ENCODE measurements at regions not wholly inside any gene's neighbourhood (a gene's known extent, or its start where the extent isn't known, plus 50 kb on each side); places are given as distances from the start of the nearest gene placed in this dataset.
"Not testable (repeated sequence)": the region's sequence is repeated elsewhere in the genome, so short reads cannot be mapped to it uniquely, and the experiment has no call there.

GRCh38 chr16:52363082-52363481 is 183.9 kb downstream of the TOX3 start:
- Histone ChIP-seq H3K4me1 (ENCODE audit: control insufficient read depth, insufficient read depth, low read length, poor library complexity, severe bottlenecking) (peaks cover 4% of the 10 kb centered on the region), H3K27ac (ENCODE audit: low read depth, low read length, severe bottlenecking) (no peak overlapping the region), H3K9me3 (ENCODE audit: control insufficient read depth, low read length) (no peaks in the 10 kb centered on the region), H3K36me3 (ENCODE audit: control insufficient read depth, insufficient read depth, low read length) (no peaks in the 10 kb centered on the region), H3K4me3 (ENCODE audit: extremely low read depth, insufficient read depth, low read length, poor library complexity, severe bottlenecking) (no peak overlapping the region)
- WGBS, 2 experiments (ENCODE audit: insufficient coverage in 2 of 2), result no CpG with 5 or more reads among the region's 4 CpGs

- no peaks in the 10 kb centered on the region for H3K4me1 ChIP-seq (ENCODE audit: control insufficient read depth, insufficient read depth, low read length, poor library complexity, severe bottlenecking)
- H3K9me3 ChIP-seq (ENCODE audit: control insufficient read depth, low read length), result no peaks in the 10 kb centered on the region
- 100% methylated on average over 2 of the region's 4 CpGs; no CpG with 5 or more reads in 1 of the 2 experiments for WGBS, 2 experiments (ENCODE audit: insufficient coverage in 2 of 2)
- no peaks in the 10 kb centered on the region for H3K36me3 ChIP-seq (ENCODE audit: control insufficient read depth, insufficient read depth, low read length)
- H3K27ac ChIP-seq (ENCODE audit: low read depth, low read length, severe bottlenecking), result no peak overlapping the region
- H3K4me3 ChIP-seq (ENCODE audit: extremely low read depth, insufficient read depth, low read length, poor library complexity, severe bottlenecking), result no peak overlapping the region
Observed at GRCh38 chr16:52357711-52358110, 189.2 kb downstream of the TOX3 start.

- Histone ChIP-seq H3K27ac (ENCODE audit: low read depth, low read length, severe bottlenecking) (no peak overlapping the region), H3K36me3 (ENCODE audit: control insufficient read depth, insufficient read depth, low read length) (no peaks in the 10 kb centered on the region), H3K9me3 (ENCODE audit: control insufficient read depth, low read length) (no peaks in the 10 kb centered on the region), H3K4me1 (ENCODE audit: control insufficient read depth, insufficient read depth, low read length, poor library complexity, severe bottlenecking) (no peaks in the 10 kb centered on the region), H3K4me3 (ENCODE audit: extremely low read depth, insufficient read depth, low read length, poor library complexity, severe bottlenecking) (no peak overlapping the region)
- WGBS, 2 experiments (ENCODE audit: insufficient coverage in 2 of 2), result 80% methylated on average over 1 of the region's 1 CpG; no CpG with 5 or more reads in 1 of the 2 experiments
Observed at GRCh38 chr16:52353249-52353648, 193.7 kb downstream of the TOX3 start.

GRCh38 chr16:52351451-52351850 is 195.5 kb downstream of the TOX3 start:
- Histone ChIP-seq H3K36me3 (ENCODE audit: control insufficient read depth, insufficient read depth, low read length) (no peaks in the 10 kb centered on the region), H3K4me1 (ENCODE audit: control insufficient read depth, insufficient read depth, low read length, poor library complexity, severe bottlenecking) (no peaks in the 10 kb centered on the region), H3K27ac (ENCODE audit: low read depth, low read length, severe bottlenecking) (no peak overlapping the region), H3K4me3 (ENCODE audit: extremely low read depth, insufficient read depth, low read length, poor library complexity, severe bottlenecking) (no peak overlapping the region), H3K9me3 (ENCODE audit: control insufficient read depth, low read length) (no peaks in the 10 kb centered on the region)
- WGBS, 2 experiments (ENCODE audit: insufficient coverage in 2 of 2), result 83% methylated on average over 2 of the region's 5 CpGs; no CpG with 5 or more reads in 1 of the 2 experiments

GRCh38 chr16:52350031-52350642 is 196.8 kb downstream of the TOX3 start:
- H3K9me3 ChIP-seq (ENCODE audit: control insufficient read depth, low read length), result no peaks in the 10 kb centered on the region
- no peaks in the 10 kb centered on the region for H3K4me1 ChIP-seq (ENCODE audit: control insufficient read depth, insufficient read depth, low read length, poor library complexity, severe bottlenecking)
- no peak overlapping the region for H3K27ac ChIP-seq (ENCODE audit: low read depth, low read length, severe bottlenecking)
- H3K36me3 ChIP-seq (ENCODE audit: control insufficient read depth, insufficient read depth, low read length), result no peaks in the 10 kb centered on the region
- 67% methylated on average over 1 of the region's 3 CpGs; no CpG with 5 or more reads in 1 of the 2 experiments for WGBS, 2 experiments (ENCODE audit: insufficient coverage in 2 of 2)
- no peak overlapping the region for H3K4me3 ChIP-seq (ENCODE audit: extremely low read depth, insufficient read depth, low read length, poor library complexity, severe bottlenecking)

GRCh38 chr16:52346709-52347108 is 200.2 kb downstream of the TOX3 start:
- no peak overlapping the region for H3K27ac ChIP-seq (ENCODE audit: low read depth, low read length, severe bottlenecking)

GRCh38 chr16:52333673-52334072 is 213.3 kb downstream of the TOX3 start:
- not testable (repeated sequence) for H3K9me3 ChIP-seq (ENCODE audit: control insufficient read depth, low read length); H3K4me1 ChIP-seq (ENCODE audit: control insufficient read depth, insufficient read depth, low read length, poor library complexity, severe bottlenecking); H3K27ac ChIP-seq (ENCODE audit: low read depth, low read length, severe bottlenecking); H3K36me3 ChIP-seq (ENCODE audit: control insufficient read depth, insufficient read depth, low read length); H3K4me3 ChIP-seq (ENCODE audit: extremely low read depth, insufficient read depth, low read length, poor library complexity, severe bottlenecking)
- 89 to 90% methylated on average over 7 to 8 of the region's 8 CpGs for WGBS, 2 experiments (ENCODE audit: insufficient coverage in 2 of 2)

More at GRCh38 chr16:52346709-52347108, 200.2 kb downstream of the TOX3 start:
- H3K4me1 ChIP-seq (ENCODE audit: control insufficient read depth, insufficient read depth, low read length, poor library complexity, severe bottlenecking), result no peaks in the 10 kb centered on the region
- H3K4me3 ChIP-seq (ENCODE audit: extremely low read depth, insufficient read depth, low read length, poor library complexity, severe bottlenecking), result no peak overlapping the region
- H3K36me3 ChIP-seq (ENCODE audit: control insufficient read depth, insufficient read depth, low read length), result no peaks in the 10 kb centered on the region
- H3K9me3 ChIP-seq (ENCODE audit: control insufficient read depth, low read length), result no peaks in the 10 kb centered on the region
- no CpG with 5 or more reads among the region's 2 CpGs for WGBS, 2 experiments (ENCODE audit: insufficient coverage in 2 of 2)

GRCh38 chr16:52320930-52321439 is 226.0 kb downstream of the TOX3 start:
- Histone ChIP-seq H3K4me3 (ENCODE audit: extremely low read depth, insufficient read depth, low read length, poor library complexity, severe bottlenecking) (no peak overlapping the region), H3K9me3 (ENCODE audit: control insufficient read depth, low read length) (no peaks in the 10 kb centered on the region), H3K4me1 (ENCODE audit: control insufficient read depth, insufficient read depth, low read length, poor library complexity, severe bottlenecking) (peaks cover 7% of the 10 kb centered on the region), H3K27ac (ENCODE audit: low read depth, low read length, severe bottlenecking) (no peak overlapping the region), H3K36me3 (ENCODE audit: control insufficient read depth, insufficient read depth, low read length) (no peaks in the 10 kb centered on the region)
- WGBS, 2 experiments (ENCODE audit: insufficient coverage in 2 of 2), result 88 to 94% methylated on average over 3 of the region's 6 CpGs

- Histone ChIP-seq H3K4me1 (ENCODE audit: control insufficient read depth, insufficient read depth, low read length, poor library complexity, severe bottlenecking) (peaks cover 7% of the 10 kb centered on the region), H3K4me3 (ENCODE audit: extremely low read depth, insufficient read depth, low read length, poor library complexity, severe bottlenecking) (no peak overlapping the region), H3K27ac (ENCODE audit: low read depth, low read length, severe bottlenecking) (peak overlapping the region; percentile 13), H3K9me3 (ENCODE audit: control insufficient read depth, low read length) (no peaks in the 10 kb centered on the region), H3K36me3 (ENCODE audit: control insufficient read depth, insufficient read depth, low read length) (no peaks in the 10 kb centered on the region)
- 57 to 77% methylated on average over 1 to 2 of the region's 2 CpGs for WGBS, 2 experiments (ENCODE audit: insufficient coverage in 2 of 2)
Observed at GRCh38 chr16:52318302-52319009, 228.5 kb downstream of the TOX3 start.

GRCh38 chr16:52316241-52316640 is 230.7 kb downstream of the TOX3 start:
- H3K9me3 ChIP-seq (ENCODE audit: control insufficient read depth, low read length), result no peaks in the 10 kb centered on the region
- WGBS, 2 experiments (ENCODE audit: insufficient coverage in 2 of 2), result no CpG with 5 or more reads among the region's 1 CpG
- H3K36me3 ChIP-seq (ENCODE audit: control insufficient read depth, insufficient read depth, low read length), result no peaks in the 10 kb centered on the region
- H3K4me3 ChIP-seq (ENCODE audit: extremely low read depth, insufficient read depth, low read length, poor library complexity, severe bottlenecking), result no peak overlapping the region
- H3K4me1 ChIP-seq (ENCODE audit: control insufficient read depth, insufficient read depth, low read length, poor library complexity, severe bottlenecking), result peaks cover 7% of the 10 kb centered on the region
- no peak overlapping the region for H3K27ac ChIP-seq (ENCODE audit: low read depth, low read length, severe bottlenecking)

GRCh38 chr16:52312716-52313115 is 234.2 kb downstream of the TOX3 start:
- no peak overlapping the region for H3K4me3 ChIP-seq (ENCODE audit: extremely low read depth, insufficient read depth, low read length, poor library complexity, severe bottlenecking)
- no peaks in the 10 kb centered on the region for H3K9me3 ChIP-seq (ENCODE audit: control insufficient read depth, low read length)
- H3K27ac ChIP-seq (ENCODE audit: low read depth, low read length, severe bottlenecking), result no peak overlapping the region
- WGBS, 2 experiments (ENCODE audit: insufficient coverage in 2 of 2), result 100% methylated on average over 1 of the region's 1 CpG; no CpG with 5 or more reads in 1 of the 2 experiments
- peaks cover under 1% of the 10 kb centered on the region for H3K4me1 ChIP-seq (ENCODE audit: control insufficient read depth, insufficient read depth, low read length, poor library complexity, severe bottlenecking)
- no peaks in the 10 kb centered on the region for H3K36me3 ChIP-seq (ENCODE audit: control insufficient read depth, insufficient read depth, low read length)

Measured in mesodermal cell (in vitro differentiated cells).